Astrocyte (in vitro differentiated cells and primary cell): ENCODE measurements at regions not wholly inside any gene's neighbourhood (a gene's known extent, or its start where the extent isn't known, plus 50 kb on each side); places are given as distances from the start of the nearest gene placed in this dataset.

Experiments
- CTCF ChIP-seq: IDR thresholded peaks from 2 replicates; pipeline ENCODE4 v1.5.1; 2011; ENCODE audit warnings: low read depth, mild to moderate bottlenecking, inconsistent platforms, low read length, moderate library complexity; ENCODE audit not compliant: insufficient read depth
- EZH2 ChIP-seq: IDR thresholded peaks from 2 replicates; pipeline ENCODE4 v1.6.1; 2012; ENCODE audit warnings: mild to moderate bottlenecking, low read length, inconsistent platforms; ENCODE audit not compliant: insufficient read depth

- no peak for TF ChIP-seq CTCF
- TF ChIP-seq EZH2, result no peak
Measured at GRCh38 chr2:2892378-2892777, 485.2 kb downstream of the EIPR1 start.
